GM23338 (cell line): ENCODE measurements at regions not wholly inside any gene's neighbourhood (a gene's known extent, or its start where the extent isn't known, plus 50 kb on each side); places are given as distances from the start of the nearest gene placed in this dataset.

Experiments used
- ATAC-seq: fragments of 200-7000 bp; cut with Tn5 transposase; 3 replicates; pipeline ENCODE4 v1.9.1; 2020
- DNase-seq: peaks from one replicate; pipeline ENCODE4 v3.0.0-alpha.2; 2015; ENCODE audit warnings: low spot score
- H2AFZ ChIP-seq: fragments of 200-600 bp; sonication (generic); 2 replicates; pipeline ENCODE4 v1.8.0; 2016; ENCODE audit warnings: antibody characterized with exemption, mild to moderate bottlenecking, moderate library complexity
- H3F3A ChIP-seq: fragments of 200-600 bp; sonication (generic); replicated peaks from 2 replicates; pipeline ENCODE4 v1.8.0; 2017; ENCODE audit warnings: antibody characterized with exemption, mixed run types, low read depth
- H3K27ac ChIP-seq: fragments of 200-600 bp; sonication (generic); 2 replicates; pipeline ENCODE4 v1.6.1; 2016; ENCODE audit warnings: low read depth
- H3K27me3 ChIP-seq: fragments of 200-600 bp; sonication (generic); 2 replicates; pipeline ENCODE4 v1.8.0; 2016; ENCODE audit warnings: mild to moderate bottlenecking, mixed run types, moderate library complexity; ENCODE audit not compliant: insufficient read depth
- H3K36me3 ChIP-seq: fragments of 200-600 bp; sonication (generic); 2 replicates; pipeline ENCODE4 v1.8.0; 2016; ENCODE audit warnings: mild to moderate bottlenecking; ENCODE audit not compliant: insufficient read depth
- H3K4me1 ChIP-seq: fragments of 200-600 bp; sonication (generic); 2 replicates; pipeline ENCODE4 v1.8.0; 2016; ENCODE audit warnings: mild to moderate bottlenecking, moderate library complexity; ENCODE audit not compliant: insufficient read depth
- H3K4me2 ChIP-seq: fragments of 200-600 bp; sonication (generic); 2 replicates; pipeline ENCODE4 v1.7.1; 2017; ENCODE audit warnings: mixed run types
- H3K4me3 ChIP-seq: fragments of 200-600 bp; sonication (generic); 2 replicates; pipeline ENCODE4 v1.6.1; 2016; ENCODE audit warnings: mixed run types
- H3K79me2 ChIP-seq: fragments of 200-600 bp; sonication (generic); replicated peaks from 2 replicates; pipeline ENCODE4 v1.8.0; 2017; ENCODE audit warnings: mild to moderate bottlenecking; ENCODE audit not compliant: insufficient read depth
- H3K9me2 ChIP-seq: fragments of 200-600 bp; sonication (generic); 2 replicates; pipeline ENCODE4 v1.8.0; 2017; ENCODE audit not compliant: insufficient read depth
- H4K20me1 ChIP-seq: fragments of 200-600 bp; sonication (generic); replicated peaks from 2 replicates; pipeline ENCODE4 v1.8.0; 2017; ENCODE audit warnings: mild to moderate bottlenecking; ENCODE audit not compliant: insufficient read depth
- H3K27ac Mint-ChIP-seq: 2 replicates; pipeline ENCODE4 v1.8.0; 2020; ENCODE audit warnings: inconsistent platforms, mild to moderate bottlenecking, moderate library complexity, mixed read lengths
- H3K27me3 Mint-ChIP-seq: 3 replicates; pipeline ENCODE4 v1.8.0; 2022; ENCODE audit warnings: low read depth, mild to moderate bottlenecking, moderate library complexity, mixed read lengths, inconsistent platforms; ENCODE audit not compliant: insufficient read depth, poor library complexity
- H3K36me3 Mint-ChIP-seq: 3 replicates; pipeline ENCODE4 v1.8.0; 2021; ENCODE audit warnings: low read depth, mild to moderate bottlenecking, inconsistent platforms, moderate library complexity, mixed read lengths
- H3K4me1 Mint-ChIP-seq: 3 replicates; pipeline ENCODE4 v1.8.0; 2020; ENCODE audit warnings: mild to moderate bottlenecking, inconsistent platforms, mixed read lengths
- H3K4me3 Mint-ChIP-seq: 3 replicates; pipeline ENCODE4 v1.8.0; 2021; ENCODE audit warnings: moderate library complexity, mild to moderate bottlenecking, inconsistent platforms, mixed read lengths
- H3K9me3 Mint-ChIP-seq: 3 replicates; pipeline ENCODE4 v1.8.0; 2020; ENCODE audit warnings: moderate library complexity, mild to moderate bottlenecking, inconsistent platforms, mixed read lengths
- JUNB ChIP-seq: IDR thresholded peaks from one replicate; pipeline ENCODE4 v1.6.1; 2016; ENCODE audit warnings: antibody characterized with exemption; ENCODE audit not compliant: unreplicated experiment
- ZNF114 ChIP-seq: fragments of 250-450 bp; sonication (Bioruptor Pico); IDR thresholded peaks from 2 replicates; pipeline ENCODE4 v1.5.0; 2020; ENCODE audit warnings: mild to moderate bottlenecking, moderate library complexity
- TF ChIP-seq, protein P1 (sequence below), 2 experiments: fragments of 200-600 bp in 1 of 2; sonication (generic) in 1 of 2; conservative IDR thresholded peaks; 2 replicates each; pipeline versions ENCODE4 v1.5.1 to v1.6.1; 2016 to 2017; ENCODE audit warnings: antibody characterized with exemption in 2 of 2, low read depth in 2 of 2, mild to moderate bottlenecking in 2 of 2, moderate library complexity in 1 of 2
- TF ChIP-seq, protein P2 (sequence below): IDR thresholded peaks from one replicate; pipeline ENCODE4 v1.6.1; 2018; ENCODE audit warnings: antibody characterized with exemption; ENCODE audit not compliant: unreplicated experiment

DNA sequence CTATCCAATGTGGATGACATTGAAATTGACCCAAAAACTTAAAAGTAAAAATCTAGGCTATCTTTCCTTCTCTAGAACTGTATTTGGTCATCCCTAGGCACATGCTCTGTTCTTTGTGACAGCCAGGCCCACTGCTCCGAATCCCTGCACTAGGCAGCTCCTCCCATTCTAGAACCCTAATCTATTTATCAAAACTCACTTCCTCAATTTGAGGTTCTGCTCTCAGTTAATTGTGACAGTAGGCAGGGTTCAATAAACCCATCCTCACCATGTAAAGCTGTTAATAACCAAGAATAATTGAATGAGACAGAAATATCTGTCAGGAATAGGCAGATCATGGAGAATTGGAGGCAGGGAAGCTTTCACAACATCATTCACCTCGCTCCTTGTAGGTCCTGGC, 51.9 kb upstream of the IRF2 start:
- H3K4me3 Mint-ChIP-seq, result no peak overlapping the region
- H3K4me1 ChIP-seq, result peaks cover 5% of the 10 kb centered on the region
- H3K4me2 ChIP-seq, result no peak overlapping the region
- TF ChIP-seq, protein P1, sequence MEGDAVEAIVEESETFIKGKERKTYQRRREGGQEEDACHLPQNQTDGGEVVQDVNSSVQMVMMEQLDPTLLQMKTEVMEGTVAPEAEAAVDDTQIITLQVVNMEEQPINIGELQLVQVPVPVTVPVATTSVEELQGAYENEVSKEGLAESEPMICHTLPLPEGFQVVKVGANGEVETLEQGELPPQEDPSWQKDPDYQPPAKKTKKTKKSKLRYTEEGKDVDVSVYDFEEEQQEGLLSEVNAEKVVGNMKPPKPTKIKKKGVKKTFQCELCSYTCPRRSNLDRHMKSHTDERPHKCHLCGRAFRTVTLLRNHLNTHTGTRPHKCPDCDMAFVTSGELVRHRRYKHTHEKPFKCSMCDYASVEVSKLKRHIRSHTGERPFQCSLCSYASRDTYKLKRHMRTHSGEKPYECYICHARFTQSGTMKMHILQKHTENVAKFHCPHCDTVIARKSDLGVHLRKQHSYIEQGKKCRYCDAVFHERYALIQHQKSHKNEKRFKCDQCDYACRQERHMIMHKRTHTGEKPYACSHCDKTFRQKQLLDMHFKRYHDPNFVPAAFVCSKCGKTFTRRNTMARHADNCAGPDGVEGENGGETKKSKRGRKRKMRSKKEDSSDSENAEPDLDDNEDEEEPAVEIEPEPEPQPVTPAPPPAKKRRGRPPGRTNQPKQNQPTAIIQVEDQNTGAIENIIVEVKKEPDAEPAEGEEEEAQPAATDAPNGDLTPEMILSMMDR (conservative IDR thresholded peaks at IDR 0.05; ENCODE audit: low read depth in 2 of 2), result no peak
- no peak for TF ChIP-seq ZNF114 (CRISPR knock-in tag)
- no peak for TF ChIP-seq JUNB
- TF ChIP-seq, protein P2, sequence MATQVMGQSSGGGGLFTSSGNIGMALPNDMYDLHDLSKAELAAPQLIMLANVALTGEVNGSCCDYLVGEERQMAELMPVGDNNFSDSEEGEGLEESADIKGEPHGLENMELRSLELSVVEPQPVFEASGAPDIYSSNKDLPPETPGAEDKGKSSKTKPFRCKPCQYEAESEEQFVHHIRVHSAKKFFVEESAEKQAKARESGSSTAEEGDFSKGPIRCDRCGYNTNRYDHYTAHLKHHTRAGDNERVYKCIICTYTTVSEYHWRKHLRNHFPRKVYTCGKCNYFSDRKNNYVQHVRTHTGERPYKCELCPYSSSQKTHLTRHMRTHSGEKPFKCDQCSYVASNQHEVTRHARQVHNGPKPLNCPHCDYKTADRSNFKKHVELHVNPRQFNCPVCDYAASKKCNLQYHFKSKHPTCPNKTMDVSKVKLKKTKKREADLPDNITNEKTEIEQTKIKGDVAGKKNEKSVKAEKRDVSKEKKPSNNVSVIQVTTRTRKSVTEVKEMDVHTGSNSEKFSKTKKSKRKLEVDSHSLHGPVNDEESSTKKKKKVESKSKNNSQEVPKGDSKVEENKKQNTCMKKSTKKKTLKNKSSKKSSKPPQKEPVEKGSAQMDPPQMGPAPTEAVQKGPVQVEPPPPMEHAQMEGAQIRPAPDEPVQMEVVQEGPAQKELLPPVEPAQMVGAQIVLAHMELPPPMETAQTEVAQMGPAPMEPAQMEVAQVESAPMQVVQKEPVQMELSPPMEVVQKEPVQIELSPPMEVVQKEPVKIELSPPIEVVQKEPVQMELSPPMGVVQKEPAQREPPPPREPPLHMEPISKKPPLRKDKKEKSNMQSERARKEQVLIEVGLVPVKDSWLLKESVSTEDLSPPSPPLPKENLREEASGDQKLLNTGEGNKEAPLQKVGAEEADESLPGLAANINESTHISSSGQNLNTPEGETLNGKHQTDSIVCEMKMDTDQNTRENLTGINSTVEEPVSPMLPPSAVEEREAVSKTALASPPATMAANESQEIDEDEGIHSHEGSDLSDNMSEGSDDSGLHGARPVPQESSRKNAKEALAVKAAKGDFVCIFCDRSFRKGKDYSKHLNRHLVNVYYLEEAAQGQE, result no peak
- H3K27me3 ChIP-seq, result no peaks in the 10 kb centered on the region
- H3K27ac ChIP-seq, result no peak overlapping the region
- H3K4me1 Mint-ChIP-seq, result peaks cover 5% of the 10 kb centered on the region; the same call in 2 of the 3 replicates
- peaks cover 7% of the 10 kb centered on the region for H3K27me3 Mint-ChIP-seq
- ATAC-seq (no peak), DNase-seq (no peak)
- H3K9me3 Mint-ChIP-seq, result peaks cover 8% of the 10 kb centered on the region; the same call in 2 of the 3 replicates
- H3K4me3 ChIP-seq, result no peak overlapping the region
- H3K36me3 ChIP-seq, result no peaks in the 10 kb centered on the region
- H2AFZ ChIP-seq, result no peak overlapping the region
- H3K36me3 Mint-ChIP-seq, result peaks cover 2% of the 10 kb centered on the region; the same call in 1 of the 3 replicates
- H3K79me2 ChIP-seq, result no peaks in the 10 kb centered on the region
- no peaks in the 10 kb centered on the region for H3K9me2 ChIP-seq
- H3F3A ChIP-seq, result no peaks in the 10 kb centered on the region
- H4K20me1 ChIP-seq, result no peaks in the 10 kb centered on the region
- H3K27ac Mint-ChIP-seq, result no peak overlapping the region
